Activated T-helper 17 cell treated with anti-CD3 and anti-CD28 coated beads, Interleukin-2, amount 50 U/mL, for 72 hours (primary cell): ENCODE measurements at regions not wholly inside any gene's neighbourhood (a gene's known extent, or its start where the extent isn't known, plus 50 kb on each side); places are given as distances from the start of the nearest gene placed in this dataset.
"Not testable (repeated sequence)": the region's sequence is repeated elsewhere in the genome, so short reads cannot be mapped to it uniquely, and the experiment has no call there.

Experiments
- ATAC-seq: fragments of 150-1000 bp; cut with Tn5 transposase; replicated peaks from 2 replicates; pipeline ENCODE4 v1.10.0; 2021; ENCODE audit warnings: mild to moderate bottlenecking, moderate library complexity
- H3K27ac Mint-ChIP-seq: one replicate; pipeline ENCODE4 v1.8.0; 2022; ENCODE audit warnings: mixed read lengths
- H3K27me3 Mint-ChIP-seq: one replicate; pipeline ENCODE4 v1.8.0; 2022; ENCODE audit warnings: mixed read lengths
- H3K36me3 Mint-ChIP-seq: one replicate; pipeline ENCODE4 v1.8.0; 2022; ENCODE audit warnings: low read depth, mild to moderate bottlenecking, mixed read lengths
- H3K4me1 Mint-ChIP-seq: one replicate; pipeline ENCODE4 v1.8.0; 2022; ENCODE audit warnings: mixed read lengths
- H3K4me3 Mint-ChIP-seq: one replicate; pipeline ENCODE4 v1.8.0; 2022; ENCODE audit warnings: mild to moderate bottlenecking, mixed read lengths
- H3K9me3 Mint-ChIP-seq: one replicate; pipeline ENCODE4 v1.8.0; 2022; ENCODE audit warnings: mixed read lengths

- H3K4me1 Mint-ChIP-seq, result no peaks in the 10 kb centered on the region
- H3K4me3 Mint-ChIP-seq, result no peak overlapping the region
- no peaks in the 10 kb centered on the region for H3K36me3 Mint-ChIP-seq
- no peaks in the 10 kb centered on the region for H3K9me3 Mint-ChIP-seq
- H3K27me3 Mint-ChIP-seq, result no peaks in the 10 kb centered on the region
- no peak overlapping the region for H3K27ac Mint-ChIP-seq
- ATAC-seq, result no peak
Observed at GRCh38 chr2:192775459-192776262, 580.9 kb upstream of the TMEFF2 start.

- ATAC-seq, result no peak
- no peak overlapping the region for H3K4me3 Mint-ChIP-seq
- H3K9me3 Mint-ChIP-seq, result no peaks in the 10 kb centered on the region
- H3K36me3 Mint-ChIP-seq, result no peaks in the 10 kb centered on the region
- H3K27me3 Mint-ChIP-seq, result no peaks in the 10 kb centered on the region
- no peaks in the 10 kb centered on the region for H3K4me1 Mint-ChIP-seq
- H3K27ac Mint-ChIP-seq, result no peak overlapping the region
Observed at GRCh38 chr2:192775011-192775410, 580.3 kb upstream of the TMEFF2 start.

GRCh38 chr2:192773044-192773443, 578.3 kb upstream of the TMEFF2 start:
- Mint-ChIP-seq H3K27me3 (no peaks in the 10 kb centered on the region), H3K4me1 (no peaks in the 10 kb centered on the region), H3K9me3 (no peaks in the 10 kb centered on the region), H3K4me3 (no peak overlapping the region), H3K27ac (no peak overlapping the region), H3K36me3 (no peaks in the 10 kb centered on the region)
- no peak for ATAC-seq

GRCh38 chr2:192749611-192750200, 555.0 kb upstream of the TMEFF2 start:
- no peaks in the 10 kb centered on the region for H3K9me3 Mint-ChIP-seq
- ATAC-seq, result no peak

GRCh38 chr2:192741889-192742288, 547.2 kb upstream of the TMEFF2 start:
- Mint-ChIP-seq H3K27ac (no peak overlapping the region), H3K36me3 (no peaks in the 10 kb centered on the region), H3K9me3 (no peaks in the 10 kb centered on the region), H3K27me3 (no peaks in the 10 kb centered on the region), H3K4me1 (no peaks in the 10 kb centered on the region), H3K4me3 (no peak overlapping the region)
- no peak for ATAC-seq

More at GRCh38 chr2:192749611-192750200, 555.0 kb upstream of the TMEFF2 start:
- H3K36me3 Mint-ChIP-seq, result no peaks in the 10 kb centered on the region
- no peaks in the 10 kb centered on the region for H3K27me3 Mint-ChIP-seq
- H3K27ac Mint-ChIP-seq, result no peak overlapping the region
- H3K4me1 Mint-ChIP-seq, result no peaks in the 10 kb centered on the region
- no peak overlapping the region for H3K4me3 Mint-ChIP-seq

- Mint-ChIP-seq H3K27me3 (no peaks in the 10 kb centered on the region), H3K4me3 (no peak overlapping the region), H3K4me1 (no peaks in the 10 kb centered on the region), H3K27ac (no peak overlapping the region), H3K9me3 (peaks cover 3% of the 10 kb centered on the region), H3K36me3 (no peaks in the 10 kb centered on the region)
- no peak for ATAC-seq
Observed at GRCh38 chr2:192735447-192735846, 540.7 kb upstream of the TMEFF2 start.

- Mint-ChIP-seq H3K27ac (no peak overlapping the region), H3K36me3 (no peaks in the 10 kb centered on the region), H3K4me1 (no peaks in the 10 kb centered on the region), H3K9me3 (peaks cover 7% of the 10 kb centered on the region), H3K27me3 (no peaks in the 10 kb centered on the region), H3K4me3 (no peak overlapping the region)
- no peak for ATAC-seq
Observed at GRCh38 chr2:192729369-192729768, 534.6 kb upstream of the TMEFF2 start.

GRCh38 chr2:192725991-192726390, 531.3 kb upstream of the TMEFF2 start:
- Mint-ChIP-seq H3K27me3 (no peaks in the 10 kb centered on the region), H3K27ac (no peak overlapping the region), H3K4me3 (no peak overlapping the region), H3K36me3 (no peaks in the 10 kb centered on the region), H3K9me3 (peaks cover 4% of the 10 kb centered on the region), H3K4me1 (no peaks in the 10 kb centered on the region)
- no peak for ATAC-seq

GRCh38 chr2:192719629-192720028, 524.9 kb upstream of the TMEFF2 start:
- H3K27me3 Mint-ChIP-seq, result no peaks in the 10 kb centered on the region
- ATAC-seq, result no peak
- no peak overlapping the region for H3K27ac Mint-ChIP-seq
- no peaks in the 10 kb centered on the region for H3K36me3 Mint-ChIP-seq
- no peaks in the 10 kb centered on the region for H3K9me3 Mint-ChIP-seq
- no peak overlapping the region for H3K4me3 Mint-ChIP-seq
- no peaks in the 10 kb centered on the region for H3K4me1 Mint-ChIP-seq

GRCh38 chr2:192718340-192718739, 523.6 kb upstream of the TMEFF2 start:
- no peaks in the 10 kb centered on the region for H3K4me1 Mint-ChIP-seq
- no peak overlapping the region for H3K4me3 Mint-ChIP-seq
- H3K9me3 Mint-ChIP-seq, result no peaks in the 10 kb centered on the region
- no peaks in the 10 kb centered on the region for H3K36me3 Mint-ChIP-seq
- no peak overlapping the region for H3K27ac Mint-ChIP-seq
- ATAC-seq, result no peak
- H3K27me3 Mint-ChIP-seq, result no peaks in the 10 kb centered on the region

GRCh38 chr2:192700934-192701333, 506.2 kb upstream of the TMEFF2 start:
- no peaks in the 10 kb centered on the region for H3K4me1 Mint-ChIP-seq
- no peaks in the 10 kb centered on the region for H3K27me3 Mint-ChIP-seq
- H3K36me3 Mint-ChIP-seq, result no peaks in the 10 kb centered on the region
- ATAC-seq, result no peak
- H3K9me3 Mint-ChIP-seq, result no peaks in the 10 kb centered on the region
- H3K4me3 Mint-ChIP-seq, result no peak overlapping the region
- H3K27ac Mint-ChIP-seq, result no peak overlapping the region

GRCh38 chr2:192697880-192698279, 503.1 kb upstream of the TMEFF2 start:
- H3K36me3 Mint-ChIP-seq, result no peaks in the 10 kb centered on the region
- no peak overlapping the region for H3K4me3 Mint-ChIP-seq
- no peak for ATAC-seq
- no peak overlapping the region for H3K27ac Mint-ChIP-seq
- no peaks in the 10 kb centered on the region for H3K4me1 Mint-ChIP-seq
- no peaks in the 10 kb centered on the region for H3K9me3 Mint-ChIP-seq
- H3K27me3 Mint-ChIP-seq, result no peaks in the 10 kb centered on the region

- Mint-ChIP-seq H3K36me3 (no peaks in the 10 kb centered on the region), H3K4me3 (no peak overlapping the region), H3K9me3 (no peaks in the 10 kb centered on the region), H3K27me3 (no peaks in the 10 kb centered on the region), H3K27ac (no peak overlapping the region), H3K4me1 (no peaks in the 10 kb centered on the region)
- no peak for ATAC-seq
Observed at GRCh38 chr2:192696857-192697256, 502.1 kb upstream of the TMEFF2 start.

GRCh38 chr2:192687015-192687414, 492.3 kb upstream of the TMEFF2 start:
- Mint-ChIP-seq H3K27ac (no peak overlapping the region), H3K9me3 (no peaks in the 10 kb centered on the region), H3K27me3 (no peaks in the 10 kb centered on the region), H3K36me3 (no peaks in the 10 kb centered on the region), H3K4me1 (no peaks in the 10 kb centered on the region), H3K4me3 (no peak overlapping the region)
- ATAC-seq, result no peak

GRCh38 chr2:192682511-192682910, 487.8 kb upstream of the TMEFF2 start:
- H3K27me3 Mint-ChIP-seq, H3K4me1 Mint-ChIP-seq, H3K36me3 Mint-ChIP-seq, ATAC-seq, H3K4me3 Mint-ChIP-seq, H3K27ac Mint-ChIP-seq, H3K9me3 Mint-ChIP-seq: not testable (repeated sequence)
